ENCODE measurements at regions not wholly inside any gene's neighbourhood (a gene's known extent, or its start where the extent isn't known, plus 50 kb on each side); places are given as distances from the start of the nearest gene placed in this dataset.

DNA sequence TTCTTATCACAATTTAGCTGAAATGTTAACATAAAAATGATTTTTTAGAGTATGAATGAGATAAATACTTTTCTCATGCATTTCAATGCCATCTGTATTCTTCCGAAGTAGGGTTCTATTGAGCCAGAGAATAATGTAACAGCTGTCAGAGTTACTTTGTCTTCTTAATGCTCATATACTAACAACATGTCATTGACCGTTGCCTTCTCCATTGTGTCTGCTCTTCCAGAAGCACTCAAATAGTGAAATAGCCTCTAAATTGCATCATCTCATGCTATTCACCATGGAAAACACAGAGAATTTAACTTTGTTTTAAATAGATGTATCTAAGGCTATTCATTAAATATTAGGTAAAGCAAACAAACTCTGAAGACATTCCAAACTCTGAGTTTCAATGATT, 1875.9 kb upstream of the CDH9 start:
- H3K9me3 ChIP-seq (ENCODE audit: control insufficient read depth in 2 of 3, insufficient read depth in 1 of 3, low read length in 3 of 3), result no peaks in the 10 kb centered on the region
- no peaks in the 10 kb centered on the region for H3K27me3 ChIP-seq (ENCODE audit: control insufficient read depth, insufficient read depth, low read length)
- TF ChIP-seq, protein P1, sequence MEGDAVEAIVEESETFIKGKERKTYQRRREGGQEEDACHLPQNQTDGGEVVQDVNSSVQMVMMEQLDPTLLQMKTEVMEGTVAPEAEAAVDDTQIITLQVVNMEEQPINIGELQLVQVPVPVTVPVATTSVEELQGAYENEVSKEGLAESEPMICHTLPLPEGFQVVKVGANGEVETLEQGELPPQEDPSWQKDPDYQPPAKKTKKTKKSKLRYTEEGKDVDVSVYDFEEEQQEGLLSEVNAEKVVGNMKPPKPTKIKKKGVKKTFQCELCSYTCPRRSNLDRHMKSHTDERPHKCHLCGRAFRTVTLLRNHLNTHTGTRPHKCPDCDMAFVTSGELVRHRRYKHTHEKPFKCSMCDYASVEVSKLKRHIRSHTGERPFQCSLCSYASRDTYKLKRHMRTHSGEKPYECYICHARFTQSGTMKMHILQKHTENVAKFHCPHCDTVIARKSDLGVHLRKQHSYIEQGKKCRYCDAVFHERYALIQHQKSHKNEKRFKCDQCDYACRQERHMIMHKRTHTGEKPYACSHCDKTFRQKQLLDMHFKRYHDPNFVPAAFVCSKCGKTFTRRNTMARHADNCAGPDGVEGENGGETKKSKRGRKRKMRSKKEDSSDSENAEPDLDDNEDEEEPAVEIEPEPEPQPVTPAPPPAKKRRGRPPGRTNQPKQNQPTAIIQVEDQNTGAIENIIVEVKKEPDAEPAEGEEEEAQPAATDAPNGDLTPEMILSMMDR (IDR thresholded peaks at IDR 0.05; ENCODE audit: borderline replicate concordance, extremely low read depth, insufficient read depth), result no peak
- H3K27ac ChIP-seq (ENCODE audit: low read depth in 2 of 2, low read length in 2 of 2), result no peak overlapping the region
- DNase-seq (no peak), FAIRE-seq (no peak)
- intact Hi-C loops (cut with DNase I), result no loop called here
- H3K4me1 ChIP-seq (ENCODE audit: control insufficient read depth in 2 of 3, insufficient read depth in 2 of 3, low read depth in 1 of 3, low read length in 3 of 3), result no peaks in the 10 kb centered on the region
- no peak overlapping the region for H3K9ac ChIP-seq (ENCODE audit: low read length in 3 of 3)
- H3K4me3 ChIP-seq (ENCODE audit: low read length in 3 of 3), result no peak overlapping the region
- H3K36me3 ChIP-seq (ENCODE audit: control insufficient read depth in 2 of 3, insufficient read depth in 3 of 3, low read length in 3 of 3), result no peaks in the 10 kb centered on the region

DNA sequence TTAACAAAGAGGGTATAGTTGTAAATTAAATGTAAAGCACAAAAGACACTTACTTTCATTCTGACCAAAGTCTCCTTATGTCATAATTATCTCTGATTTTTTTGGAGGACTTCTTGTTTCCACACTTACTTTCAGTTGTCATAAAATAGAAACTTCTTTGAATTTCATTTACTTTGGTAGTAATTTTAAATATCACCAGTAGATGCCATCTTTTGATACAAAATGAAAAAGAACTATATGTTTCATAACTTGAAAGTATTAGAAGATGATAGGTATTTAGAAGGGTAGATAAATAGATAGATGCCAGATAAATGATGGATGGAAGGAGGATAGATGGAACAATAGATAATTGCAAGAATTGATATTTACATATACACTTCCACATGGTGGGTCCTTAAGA, 1865.3 kb upstream of the CDH9 start:
- H3K36me3 ChIP-seq (ENCODE audit: control insufficient read depth in 2 of 3, insufficient read depth in 3 of 3, low read length in 3 of 3), result no peaks in the 10 kb centered on the region
- H3K9me3 ChIP-seq (ENCODE audit: control insufficient read depth in 2 of 3, insufficient read depth in 1 of 3, low read length in 3 of 3), result no peaks in the 10 kb centered on the region
- H3K27ac ChIP-seq (ENCODE audit: low read depth in 2 of 2, low read length in 2 of 2), result no peak overlapping the region
- no peak overlapping the region for H3K9ac ChIP-seq (ENCODE audit: low read length in 3 of 3)
- no peaks in the 10 kb centered on the region for H3K4me1 ChIP-seq (ENCODE audit: control insufficient read depth in 2 of 3, insufficient read depth in 2 of 3, low read depth in 1 of 3, low read length in 3 of 3)
- no peak for FAIRE-seq
- no peaks in the 10 kb centered on the region for H3K27me3 ChIP-seq (ENCODE audit: control insufficient read depth, insufficient read depth, low read length)
- H3K4me3 ChIP-seq (ENCODE audit: low read length in 3 of 3), result no peak overlapping the region
- no peak for DNase-seq
- intact Hi-C loops (cut with DNase I), result no loop called here
- TF ChIP-seq, protein P1 (IDR thresholded peaks at IDR 0.05; ENCODE audit: borderline replicate concordance, extremely low read depth, insufficient read depth), result no peak

DNA sequence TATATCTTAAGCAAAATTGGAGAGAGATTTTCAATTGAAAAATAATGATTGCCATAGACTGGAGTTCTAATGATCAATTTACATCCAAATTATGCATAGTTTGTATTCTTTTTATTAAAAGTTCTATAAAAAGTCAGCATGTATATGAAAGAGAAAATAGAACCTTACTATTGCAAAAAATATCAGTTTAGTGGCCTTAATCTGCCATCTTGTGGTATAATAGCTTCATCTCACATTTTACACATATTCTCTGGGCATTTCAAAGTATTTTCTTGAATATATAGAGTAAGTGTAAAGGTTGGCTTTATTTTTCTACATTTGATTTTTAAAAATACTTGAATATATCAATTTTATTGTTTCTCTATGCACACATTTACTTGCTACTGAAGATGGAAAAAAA, 1858.6 kb upstream of the CDH9 start:
- Histone ChIP-seq H3K27ac (ENCODE audit: low read depth in 2 of 2, low read length in 2 of 2) (no peak overlapping the region), H3K4me3 (ENCODE audit: low read length in 3 of 3) (no peak overlapping the region), H3K9ac (ENCODE audit: low read length in 3 of 3) (no peak overlapping the region), H3K4me1 (ENCODE audit: control insufficient read depth in 2 of 3, insufficient read depth in 2 of 3, low read depth in 1 of 3, low read length in 3 of 3) (no peaks in the 10 kb centered on the region), H3K9me3 (ENCODE audit: control insufficient read depth in 2 of 3, insufficient read depth in 1 of 3, low read length in 3 of 3) (no peaks in the 10 kb centered on the region), H3K36me3 (ENCODE audit: control insufficient read depth in 2 of 3, insufficient read depth in 3 of 3, low read length in 3 of 3) (no peaks in the 10 kb centered on the region), H3K27me3 (ENCODE audit: control insufficient read depth, insufficient read depth, low read length) (no peaks in the 10 kb centered on the region)
- FAIRE-seq (no peak), DNase-seq (peak in 2 of 5 donors; percentile 2 to 24)
- intact Hi-C loops (cut with DNase I), result no loop called here
- TF ChIP-seq, protein P1 (IDR thresholded peaks at IDR 0.05; ENCODE audit: borderline replicate concordance, extremely low read depth, insufficient read depth), result no peak

DNA sequence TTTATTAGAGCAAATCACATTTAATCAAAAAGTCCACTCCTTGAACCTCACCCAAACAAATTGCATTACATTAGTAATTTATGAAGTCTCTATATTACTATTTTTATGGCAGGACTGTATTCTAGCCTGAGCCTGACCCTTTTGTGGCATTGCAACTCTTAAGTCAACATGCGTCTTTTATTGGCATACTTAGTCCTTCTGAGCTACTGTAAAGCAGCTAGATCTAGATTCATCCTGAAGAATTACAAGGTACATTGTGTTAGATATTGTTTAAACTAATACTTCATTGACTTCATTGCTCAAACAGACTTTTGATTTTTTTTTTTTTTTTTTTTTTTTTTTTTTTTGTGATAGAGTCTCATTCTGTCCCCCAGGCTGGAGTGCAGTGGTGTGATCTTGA, 1842.5 kb upstream of the CDH9 start:
- Histone ChIP-seq H3K27ac (ENCODE audit: low read depth in 2 of 2, low read length in 2 of 2) (no peak overlapping the region), H3K36me3 (ENCODE audit: control insufficient read depth in 2 of 3, insufficient read depth in 3 of 3, low read length in 3 of 3) (no peaks in the 10 kb centered on the region), H3K4me1 (ENCODE audit: control insufficient read depth in 2 of 3, insufficient read depth in 2 of 3, low read depth in 1 of 3, low read length in 3 of 3) (no peaks in the 10 kb centered on the region), H3K4me3 (ENCODE audit: low read length in 3 of 3) (no peak overlapping the region), H3K9me3 (ENCODE audit: control insufficient read depth in 2 of 3, insufficient read depth in 1 of 3, low read length in 3 of 3) (peaks cover 0 to 5% (median 3%) of the 10 kb centered on the region in 3 donors), H3K9ac (ENCODE audit: low read length in 3 of 3) (no peak overlapping the region), H3K27me3 (ENCODE audit: control insufficient read depth, insufficient read depth, low read length) (no peaks in the 10 kb centered on the region)
- no peak for FAIRE-seq
- TF ChIP-seq, protein P1 (IDR thresholded peaks at IDR 0.05; ENCODE audit: borderline replicate concordance, extremely low read depth, insufficient read depth), result no peak
- intact Hi-C loops (cut with DNase I), result no loop called here
- no peak for DNase-seq
